ENCODE measurements at regions not wholly inside any gene's neighbourhood (a gene's known extent, or its start where the extent isn't known, plus 50 kb on each side); places are given as distances from the start of the nearest gene placed in this dataset.

DNA sequence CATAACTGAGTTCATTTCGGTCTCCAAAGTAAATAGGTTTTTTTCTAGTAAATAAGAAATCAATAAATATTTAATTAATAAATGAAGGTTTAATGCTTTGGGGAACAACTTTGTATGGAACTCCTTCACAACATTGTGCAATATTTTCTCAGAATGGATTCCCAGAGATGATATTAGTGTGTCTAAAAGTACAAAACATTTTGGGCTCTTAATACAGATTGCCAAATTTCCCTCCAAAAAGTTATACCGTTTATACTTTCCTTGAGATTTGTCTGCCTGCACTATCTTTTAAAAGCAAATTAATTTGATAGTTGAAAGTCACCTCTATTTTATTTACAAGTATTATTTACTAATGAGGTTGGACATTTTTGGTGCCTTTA is 151.8 kb downstream of the FAM161A start:
- TF ChIP-seq, protein P1, sequence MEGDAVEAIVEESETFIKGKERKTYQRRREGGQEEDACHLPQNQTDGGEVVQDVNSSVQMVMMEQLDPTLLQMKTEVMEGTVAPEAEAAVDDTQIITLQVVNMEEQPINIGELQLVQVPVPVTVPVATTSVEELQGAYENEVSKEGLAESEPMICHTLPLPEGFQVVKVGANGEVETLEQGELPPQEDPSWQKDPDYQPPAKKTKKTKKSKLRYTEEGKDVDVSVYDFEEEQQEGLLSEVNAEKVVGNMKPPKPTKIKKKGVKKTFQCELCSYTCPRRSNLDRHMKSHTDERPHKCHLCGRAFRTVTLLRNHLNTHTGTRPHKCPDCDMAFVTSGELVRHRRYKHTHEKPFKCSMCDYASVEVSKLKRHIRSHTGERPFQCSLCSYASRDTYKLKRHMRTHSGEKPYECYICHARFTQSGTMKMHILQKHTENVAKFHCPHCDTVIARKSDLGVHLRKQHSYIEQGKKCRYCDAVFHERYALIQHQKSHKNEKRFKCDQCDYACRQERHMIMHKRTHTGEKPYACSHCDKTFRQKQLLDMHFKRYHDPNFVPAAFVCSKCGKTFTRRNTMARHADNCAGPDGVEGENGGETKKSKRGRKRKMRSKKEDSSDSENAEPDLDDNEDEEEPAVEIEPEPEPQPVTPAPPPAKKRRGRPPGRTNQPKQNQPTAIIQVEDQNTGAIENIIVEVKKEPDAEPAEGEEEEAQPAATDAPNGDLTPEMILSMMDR (conservative IDR thresholded peaks at IDR 0.05; ENCODE audit: low read length): no peak
- TF ChIP-seq EZH2phosphoT487 (IDR thresholded peaks at IDR 0.05; ENCODE audit: borderline replicate concordance, low read depth, low read length): no peak
